ENCODE measurements at regions not wholly inside any gene's neighbourhood (a gene's known extent, or its start where the extent isn't known, plus 50 kb on each side); places are given as distances from the start of the nearest gene placed in this dataset.

DNA sequence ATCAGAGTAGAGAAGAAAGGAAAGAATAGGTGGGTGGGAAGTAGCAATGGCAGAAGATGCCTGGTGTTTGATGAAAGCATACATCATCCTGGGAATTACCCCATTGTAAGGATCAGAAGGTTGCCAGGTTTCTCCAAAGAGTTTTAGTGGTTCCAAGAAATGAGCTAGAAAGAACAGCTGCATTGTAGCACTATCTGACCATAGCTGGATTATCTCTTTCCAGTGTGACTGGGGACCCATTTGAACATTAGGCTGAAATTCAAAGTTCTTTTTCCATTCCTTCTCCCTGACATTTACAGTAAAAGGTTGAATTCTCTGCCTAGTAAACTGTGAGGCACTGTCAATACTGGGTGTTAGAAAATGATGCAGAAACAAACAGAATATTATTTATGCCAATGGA is 244.4 kb downstream of the GALC start:
- TF ChIP-seq, protein P1, sequence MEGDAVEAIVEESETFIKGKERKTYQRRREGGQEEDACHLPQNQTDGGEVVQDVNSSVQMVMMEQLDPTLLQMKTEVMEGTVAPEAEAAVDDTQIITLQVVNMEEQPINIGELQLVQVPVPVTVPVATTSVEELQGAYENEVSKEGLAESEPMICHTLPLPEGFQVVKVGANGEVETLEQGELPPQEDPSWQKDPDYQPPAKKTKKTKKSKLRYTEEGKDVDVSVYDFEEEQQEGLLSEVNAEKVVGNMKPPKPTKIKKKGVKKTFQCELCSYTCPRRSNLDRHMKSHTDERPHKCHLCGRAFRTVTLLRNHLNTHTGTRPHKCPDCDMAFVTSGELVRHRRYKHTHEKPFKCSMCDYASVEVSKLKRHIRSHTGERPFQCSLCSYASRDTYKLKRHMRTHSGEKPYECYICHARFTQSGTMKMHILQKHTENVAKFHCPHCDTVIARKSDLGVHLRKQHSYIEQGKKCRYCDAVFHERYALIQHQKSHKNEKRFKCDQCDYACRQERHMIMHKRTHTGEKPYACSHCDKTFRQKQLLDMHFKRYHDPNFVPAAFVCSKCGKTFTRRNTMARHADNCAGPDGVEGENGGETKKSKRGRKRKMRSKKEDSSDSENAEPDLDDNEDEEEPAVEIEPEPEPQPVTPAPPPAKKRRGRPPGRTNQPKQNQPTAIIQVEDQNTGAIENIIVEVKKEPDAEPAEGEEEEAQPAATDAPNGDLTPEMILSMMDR (IDR thresholded peaks at IDR 0.05): no peak
- no peak for TF ChIP-seq POLR2A (IDR thresholded peaks at IDR 0.05)

All from body of pancreas (tissue), 4 donors.